ENCODE measurements at regions not wholly inside any gene's neighbourhood (a gene's known extent, or its start where the extent isn't known, plus 50 kb on each side); places are given as distances from the start of the nearest gene placed in this dataset.

GRCh38 chr10:28054228-28054860 is 55.5 kb upstream of the ODAD2 start:
- no peak for DNase-seq

- no peak for DNase-seq
These were observed 50.4 kb upstream of the ODAD2 start for GRCh38 chr10:28049286-28049685.

Data from activated CD8-positive, alpha-beta memory T cell treated with anti-CD3 and anti-CD28 coated beads for 24 hours (primary cell).